ENCODE measurements at regions not wholly inside any gene's neighbourhood (a gene's known extent, or its start where the extent isn't known, plus 50 kb on each side); places are given as distances from the start of the nearest gene placed in this dataset.

DNA sequence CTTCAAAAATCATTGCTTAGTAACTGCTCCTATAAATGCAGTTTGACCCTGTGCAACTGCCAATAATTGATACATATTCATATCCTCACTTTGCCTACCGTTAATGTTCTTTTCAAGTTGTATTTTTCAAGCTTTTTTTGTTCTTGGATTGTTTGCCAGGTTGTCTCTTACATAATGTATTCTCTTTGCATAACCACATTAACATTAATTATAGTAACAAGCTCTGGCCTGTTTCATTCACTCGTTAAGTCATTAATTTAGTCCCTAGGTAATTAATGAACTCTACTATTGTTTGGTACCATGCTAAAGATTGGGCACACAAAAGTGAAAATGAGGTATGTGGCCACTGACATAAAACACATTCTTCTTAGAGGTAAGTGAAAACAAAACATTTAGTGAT is 1338.8 kb downstream of the NSUN3 start:
- POLR2A ChIA-PET, result no interaction called here
- DNase-seq (no peak), ATAC-seq (ENCODE audit: poor library complexity) (no peak)
- Histone ChIP-seq H3K4me3 (ENCODE audit: low read length) (no peak overlapping the region), H3K9me3 (ENCODE audit: control insufficient read depth in 1 of 2, insufficient read depth in 1 of 2, low read length in 2 of 2) (no peaks in the 10 kb centered on the region), H3K4me1 (ENCODE audit: insufficient read depth, low read length) (no peaks in the 10 kb centered on the region), H3K27me3 (ENCODE audit: control insufficient read depth in 1 of 2, insufficient read depth in 2 of 2, low read length in 2 of 2) (no peaks in the 10 kb centered on the region), H3K27ac (ENCODE audit: low read depth in 1 of 2, low read length in 2 of 2) (no peak overlapping the region), H3K36me3 (ENCODE audit: insufficient read depth, low read length) (no peaks in the 10 kb centered on the region)
- Mint-ChIP-seq H3K27ac (no peak overlapping the region), H3K4me1 (ENCODE audit: low read depth) (no peaks in the 10 kb centered on the region), H3K9me3 (peaks cover 5% of the 10 kb centered on the region), H3K36me3 (ENCODE audit: low read depth) (no peaks in the 10 kb centered on the region), H3K27me3 (no peaks in the 10 kb centered on the region), H3K4me3 (no peak overlapping the region)
- TF ChIP-seq, protein P1, sequence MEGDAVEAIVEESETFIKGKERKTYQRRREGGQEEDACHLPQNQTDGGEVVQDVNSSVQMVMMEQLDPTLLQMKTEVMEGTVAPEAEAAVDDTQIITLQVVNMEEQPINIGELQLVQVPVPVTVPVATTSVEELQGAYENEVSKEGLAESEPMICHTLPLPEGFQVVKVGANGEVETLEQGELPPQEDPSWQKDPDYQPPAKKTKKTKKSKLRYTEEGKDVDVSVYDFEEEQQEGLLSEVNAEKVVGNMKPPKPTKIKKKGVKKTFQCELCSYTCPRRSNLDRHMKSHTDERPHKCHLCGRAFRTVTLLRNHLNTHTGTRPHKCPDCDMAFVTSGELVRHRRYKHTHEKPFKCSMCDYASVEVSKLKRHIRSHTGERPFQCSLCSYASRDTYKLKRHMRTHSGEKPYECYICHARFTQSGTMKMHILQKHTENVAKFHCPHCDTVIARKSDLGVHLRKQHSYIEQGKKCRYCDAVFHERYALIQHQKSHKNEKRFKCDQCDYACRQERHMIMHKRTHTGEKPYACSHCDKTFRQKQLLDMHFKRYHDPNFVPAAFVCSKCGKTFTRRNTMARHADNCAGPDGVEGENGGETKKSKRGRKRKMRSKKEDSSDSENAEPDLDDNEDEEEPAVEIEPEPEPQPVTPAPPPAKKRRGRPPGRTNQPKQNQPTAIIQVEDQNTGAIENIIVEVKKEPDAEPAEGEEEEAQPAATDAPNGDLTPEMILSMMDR (IDR thresholded peaks at IDR 0.05), result no peak
- CTCF ChIA-PET, result no interaction called here
- intact Hi-C loops (cut with DNase I, micrococcal nuclease), result no loop called here

DNA sequence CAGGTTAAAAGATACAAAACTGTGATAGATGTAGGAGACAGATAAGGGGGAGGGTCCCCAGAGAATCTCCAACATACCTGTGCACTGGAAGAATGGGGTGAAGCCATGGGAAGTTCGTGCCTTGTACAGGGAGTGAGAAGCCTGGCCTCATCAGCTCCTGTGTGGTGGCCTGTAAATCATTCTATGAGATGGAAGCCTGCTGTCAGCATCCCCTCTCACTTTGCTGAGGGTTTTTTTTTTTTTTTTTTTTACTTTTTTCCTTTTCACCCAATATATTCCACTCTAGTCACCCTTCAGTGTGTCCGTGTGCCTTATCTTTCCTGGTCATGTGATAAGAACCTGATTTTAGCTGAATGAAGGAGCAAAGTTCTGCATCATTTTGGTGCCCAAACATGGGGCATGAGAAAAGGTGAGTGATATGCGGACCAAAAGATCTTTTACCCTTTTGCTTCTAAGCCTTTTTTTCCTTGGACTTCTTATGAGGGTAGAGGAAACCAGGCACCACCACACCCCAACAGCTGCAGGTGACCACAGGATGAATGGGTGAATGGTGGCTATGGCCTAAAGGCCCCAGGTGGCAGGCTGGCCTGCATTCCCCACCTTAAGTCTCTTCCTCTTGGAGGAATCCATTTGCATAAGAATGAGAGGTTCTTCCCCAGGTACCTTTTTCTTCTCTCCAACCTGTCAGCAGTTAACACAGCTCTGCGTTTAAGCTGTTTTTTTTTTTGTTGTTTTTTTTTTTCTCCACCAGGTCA is 1345.0 kb downstream of the NSUN3 start:
- Mint-ChIP-seq H3K9me3 (peaks cover 2% of the 10 kb centered on the region), H3K36me3 (ENCODE audit: low read depth) (no peaks in the 10 kb centered on the region), H3K27me3 (no peaks in the 10 kb centered on the region), H3K27ac (no peak overlapping the region), H3K4me3 (no peak overlapping the region), H3K4me1 (ENCODE audit: low read depth) (no peaks in the 10 kb centered on the region)
- ChIA-PET CTCF (no interaction called here), POLR2A (no interaction called here)
- Histone ChIP-seq H3K36me3 (ENCODE audit: insufficient read depth, low read length) (no peaks in the 10 kb centered on the region), H3K4me1 (ENCODE audit: insufficient read depth, low read length) (no peaks in the 10 kb centered on the region), H3K27me3 (ENCODE audit: control insufficient read depth in 1 of 2, insufficient read depth in 2 of 2, low read length in 2 of 2) (no peaks in the 10 kb centered on the region), H3K9me3 (ENCODE audit: control insufficient read depth in 1 of 2, insufficient read depth in 1 of 2, low read length in 2 of 2) (no peaks in the 10 kb centered on the region), H3K27ac (ENCODE audit: low read depth in 1 of 2, low read length in 2 of 2) (no peak overlapping the region), H3K4me3 (ENCODE audit: low read length) (no peak overlapping the region)
- no peak for ATAC-seq (ENCODE audit: poor library complexity)
- no peak for DNase-seq
- intact Hi-C loops (cut with DNase I, micrococcal nuclease), result no loop called here
- TF ChIP-seq, protein P1 (IDR thresholded peaks at IDR 0.05), result no peak

DNA sequence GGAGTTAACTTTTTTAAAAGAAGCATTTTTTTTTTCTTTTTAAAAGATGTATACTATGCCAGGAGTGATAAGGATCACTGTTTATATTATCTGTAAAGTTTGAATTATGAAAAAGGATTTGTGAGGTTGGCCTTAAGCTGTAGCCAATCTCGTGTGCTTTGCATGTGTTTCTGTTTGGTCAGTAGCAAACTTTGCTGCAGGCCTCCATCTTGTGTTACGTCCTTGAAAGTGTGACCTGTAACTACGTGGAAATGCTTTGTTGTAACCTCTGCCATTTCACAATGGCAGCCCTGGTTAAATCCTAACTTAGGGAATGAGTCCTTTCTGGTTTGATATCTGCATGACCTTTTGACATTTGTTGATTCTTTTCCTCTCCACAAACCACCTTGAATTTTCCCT is 1345.6 kb downstream of the NSUN3 start:
- DNase-seq (no peak), ATAC-seq (ENCODE audit: poor library complexity) (no peak)
- no peak overlapping the region for H3K27ac Mint-ChIP-seq
- H3K4me3 Mint-ChIP-seq, result no peak overlapping the region
- no peak overlapping the region for H3K4me3 ChIP-seq (ENCODE audit: low read length)
- no peaks in the 10 kb centered on the region for H3K4me1 ChIP-seq (ENCODE audit: insufficient read depth, low read length)
- no peaks in the 10 kb centered on the region for H3K27me3 ChIP-seq (ENCODE audit: control insufficient read depth in 1 of 2, insufficient read depth in 2 of 2, low read length in 2 of 2)
- CTCF ChIA-PET, result no interaction called here
- TF ChIP-seq, protein P1 (IDR thresholded peaks at IDR 0.05), result no peak
- no peaks in the 10 kb centered on the region for H3K27me3 Mint-ChIP-seq
- no peak overlapping the region for H3K27ac ChIP-seq (ENCODE audit: low read depth in 1 of 2, low read length in 2 of 2)
- no peaks in the 10 kb centered on the region for H3K36me3 Mint-ChIP-seq (ENCODE audit: low read depth)
- H3K4me1 Mint-ChIP-seq (ENCODE audit: low read depth), result no peaks in the 10 kb centered on the region
- no peaks in the 10 kb centered on the region for H3K9me3 ChIP-seq (ENCODE audit: control insufficient read depth in 1 of 2, insufficient read depth in 1 of 2, low read length in 2 of 2)
- intact Hi-C loops (cut with DNase I, micrococcal nuclease), result no loop called here
- no peaks in the 10 kb centered on the region for H3K36me3 ChIP-seq (ENCODE audit: insufficient read depth, low read length)
- peaks cover 2% of the 10 kb centered on the region for H3K9me3 Mint-ChIP-seq
- POLR2A ChIA-PET, result no interaction called here
